CD4-positive, alpha-beta T cell treated with Interleukin-15 for 4 hours (primary cell): ENCODE measurements at regions not wholly inside any gene's neighbourhood (a gene's known extent, or its start where the extent isn't known, plus 50 kb on each side); places are given as distances from the start of the nearest gene placed in this dataset.
"Not testable (repeated sequence)": the region's sequence is repeated elsewhere in the genome, so short reads cannot be mapped to it uniquely, and the experiment has no call there.

ENCODE experiments used
- DNase-seq: peaks from one replicate; pipeline ENCODE4 v3.0.0-alpha.2; 2020; ENCODE audit warnings: low spot score

GRCh38 chr5:34329201-34329600 lies 286.2 kb upstream of the C1QTNF3 start:
- not testable (repeated sequence) for DNase-seq

GRCh38 chr5:34329611-34330108 lies 286.6 kb upstream of the C1QTNF3 start:
- not testable (repeated sequence) for DNase-seq

GRCh38 chr5:34331928-34332454 lies 289.0 kb upstream of the C1QTNF3 start:
- not testable (repeated sequence) for DNase-seq

- DNase-seq: not testable (repeated sequence)
These were observed 296.5 kb upstream of the C1QTNF3 start for GRCh38 chr5:34339408-34340001.

- not testable (repeated sequence) for DNase-seq
These were observed 301.7 kb upstream of the RAI14 start for GRCh38 chr5:34354440-34354839.

GRCh38 chr5:34371417-34371816 lies 284.7 kb upstream of the RAI14 start:
- not testable (repeated sequence) for DNase-seq

GRCh38 chr5:34371817-34372216 lies 284.3 kb upstream of the RAI14 start:
- not testable (repeated sequence) for DNase-seq

- DNase-seq: not testable (repeated sequence)
These were observed 283.4 kb upstream of the RAI14 start for GRCh38 chr5:34372739-34373138.

- DNase-seq: not testable (repeated sequence)
These were observed 278.5 kb upstream of the RAI14 start for GRCh38 chr5:34377651-34378050.

- DNase-seq: not testable (repeated sequence)
These were observed 277.6 kb upstream of the RAI14 start for GRCh38 chr5:34378498-34378897.

GRCh38 chr5:34388754-34389153 lies 267.4 kb upstream of the RAI14 start:
- not testable (repeated sequence) for DNase-seq

GRCh38 chr5:34409373-34409772 lies 246.8 kb upstream of the RAI14 start:
- no peak for DNase-seq

- DNase-seq: no peak
These were observed 245.6 kb upstream of the RAI14 start for GRCh38 chr5:34410411-34411139.

- DNase-seq: no peak
These were observed 244.4 kb upstream of the RAI14 start for GRCh38 chr5:34411470-34412346.

- DNase-seq: no peak
These were observed 243.4 kb upstream of the RAI14 start for GRCh38 chr5:34412736-34413135.

GRCh38 chr5:34415559-34416198 lies 240.4 kb upstream of the RAI14 start:
- DNase-seq: no peak

- no peak for DNase-seq
These were observed 239.6 kb upstream of the RAI14 start for GRCh38 chr5:34416501-34417008.

GRCh38 chr5:34420191-34420590 lies 235.9 kb upstream of the RAI14 start:
- DNase-seq: not testable (repeated sequence)

GRCh38 chr5:34436761-34437501 lies 219.2 kb upstream of the RAI14 start:
- DNase-seq: no peak

- no peak for DNase-seq
These were observed 216.5 kb upstream of the RAI14 start for GRCh38 chr5:34439601-34440000.

- DNase-seq: not testable (repeated sequence)
These were observed 214.4 kb upstream of the RAI14 start for GRCh38 chr5:34441767-34442166.
